Thymus (tissue), 11 donors: ENCODE measurements at regions not wholly inside any gene's neighbourhood (a gene's known extent, or its start where the extent isn't known, plus 50 kb on each side); places are given as distances from the start of the nearest gene placed in this dataset.
"Not testable (repeated sequence)": the region's sequence is repeated elsewhere in the genome, so short reads cannot be mapped to it uniquely, and the experiment has no call there.

ENCODE experiments used
- DNase-seq, 9 donors: peaks; one replicate each; pipeline ENCODE4 v3.0.0-alpha.2; 2013; ENCODE audit warnings: low spot score in 9 of 9, low read depth in 6 of 9, missing footprints in 1 of 9
- H3K27ac ChIP-seq, 2 donors: one replicate each; pipeline ENCODE4 v1.5.1; 2013; ENCODE audit warnings: control low read depth in 1 of 2, low read depth in 1 of 2, low read length in 1 of 2, mild to moderate bottlenecking in 1 of 2, moderate library complexity in 1 of 2
- H3K27me3 ChIP-seq, 2 donors: one replicate each; pipeline ENCODE4 v1.5.1; 2013; ENCODE audit warnings: low read length in 1 of 2; ENCODE audit not compliant: control insufficient read depth in 2 of 2, insufficient read depth in 1 of 2
- H3K36me3 ChIP-seq, 2 donors: one replicate each; pipeline ENCODE4 v1.5.1; 2013; ENCODE audit warnings: low read length in 1 of 2, mild to moderate bottlenecking in 1 of 2, moderate library complexity in 1 of 2; ENCODE audit not compliant: control insufficient read depth in 2 of 2, insufficient read depth in 2 of 2
- H3K4me1 ChIP-seq, 2 donors: one replicate each; pipeline ENCODE4 v1.5.1; 2013; ENCODE audit warnings: low read length in 2 of 2; ENCODE audit not compliant: control insufficient read depth in 2 of 2, insufficient read depth in 2 of 2
- H3K4me3 ChIP-seq, 2 donors: one replicate each; pipeline ENCODE4 v1.5.1; 2013; ENCODE audit warnings: low read length in 2 of 2, control low read depth in 1 of 2, mild to moderate bottlenecking in 1 of 2
- H3K9me3 ChIP-seq, 2 donors: one replicate each; pipeline ENCODE4 v1.5.1; 2013; ENCODE audit warnings: low read length in 1 of 2, mild to moderate bottlenecking in 1 of 2; ENCODE audit not compliant: control insufficient read depth in 2 of 2, insufficient read depth in 1 of 2
- WGBS: extraction: QIAGEN DNeasy Blood & Tissue Kit; methylation state at CpG from one replicate; pipeline ENCODE4 v1.1.7; 2013; 5-methylcytosine and 5-hydroxymethylcytosine counted together
- donor health status: healthy.

GRCh38 chr3:157589211-157589610 is 86.0 kb upstream of the VEPH1 start:
- no peak for DNase-seq
- Histone ChIP-seq H3K27ac (no peak overlapping the region), H3K9me3 (no peaks in the 10 kb centered on the region), H3K27me3 (no peaks in the 10 kb centered on the region), H3K4me3 (no peak overlapping the region), H3K36me3 (no peaks in the 10 kb centered on the region), H3K4me1 (no peaks in the 10 kb centered on the region)
- 86% methylated on average over 2 of the region's 2 CpGs for WGBS

DNA sequence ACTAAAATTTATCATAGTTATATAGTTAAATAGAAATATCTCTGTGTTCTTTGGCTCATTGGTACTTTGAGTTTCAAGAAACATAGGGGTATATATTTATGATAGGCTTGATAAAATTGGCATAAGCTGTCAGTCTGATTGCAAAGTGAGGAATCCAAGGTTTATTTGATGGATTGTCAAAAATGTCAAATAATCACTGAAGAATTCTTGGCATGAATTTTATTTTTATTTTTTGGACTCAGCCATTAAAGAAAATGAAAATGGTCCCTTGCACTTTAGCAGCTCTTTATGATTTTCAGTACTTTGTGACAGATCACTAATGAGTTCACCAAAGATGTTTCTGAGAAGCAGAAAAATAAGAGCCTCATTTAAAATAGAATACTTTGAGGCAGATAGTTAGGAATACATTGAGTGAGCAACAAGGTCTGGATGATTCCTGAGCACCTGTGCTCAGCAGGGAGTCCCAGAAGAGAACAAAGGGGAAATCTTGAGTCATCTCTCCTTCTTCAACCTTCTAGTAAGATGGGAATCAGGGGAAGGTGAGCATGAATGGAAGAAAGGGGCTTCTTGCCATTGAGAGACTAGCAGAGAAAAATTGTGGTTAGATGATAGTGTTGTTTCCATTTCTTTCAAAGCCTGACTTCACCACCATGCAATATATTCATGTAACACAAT is 85.3 kb upstream of the VEPH1 start:
- DNase-seq, result no peak
- Histone ChIP-seq H3K4me3 (no peak overlapping the region), H3K9me3 (no peaks in the 10 kb centered on the region), H3K27ac (no peak overlapping the region), H3K36me3 (no peaks in the 10 kb centered on the region), H3K4me1 (no peaks in the 10 kb centered on the region), H3K27me3 (no peaks in the 10 kb centered on the region)

DNA sequence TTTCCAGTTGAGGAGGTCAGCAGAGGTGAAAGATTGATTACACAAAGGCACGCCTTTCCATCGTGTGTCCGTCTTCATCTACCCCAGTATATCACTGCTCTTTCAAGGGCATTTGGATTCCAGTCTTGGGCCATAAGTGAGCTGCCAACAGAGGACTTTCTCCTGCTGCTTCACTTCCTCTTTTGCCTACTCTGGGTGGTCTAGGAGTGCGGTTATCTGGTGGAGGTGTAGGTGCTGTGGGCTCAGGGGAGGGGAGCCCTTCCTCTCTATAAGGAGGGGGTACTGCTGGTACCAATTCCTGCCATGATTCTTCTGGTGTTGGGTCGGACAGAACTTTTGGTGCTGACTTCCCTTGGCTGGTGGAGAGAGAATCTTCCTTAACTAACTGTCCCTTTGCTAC is 83.1 kb upstream of the VEPH1 start:
- no peak for DNase-seq
- WGBS, result 73% methylated on average over 5 of the region's 5 CpGs
- Histone ChIP-seq H3K36me3 (no peaks in the 10 kb centered on the region), H3K9me3 (no peaks in the 10 kb centered on the region), H3K27me3 (no peaks in the 10 kb centered on the region), H3K4me3 (no peak overlapping the region), H3K27ac (no peak overlapping the region), H3K4me1 (no peaks in the 10 kb centered on the region)

DNA sequence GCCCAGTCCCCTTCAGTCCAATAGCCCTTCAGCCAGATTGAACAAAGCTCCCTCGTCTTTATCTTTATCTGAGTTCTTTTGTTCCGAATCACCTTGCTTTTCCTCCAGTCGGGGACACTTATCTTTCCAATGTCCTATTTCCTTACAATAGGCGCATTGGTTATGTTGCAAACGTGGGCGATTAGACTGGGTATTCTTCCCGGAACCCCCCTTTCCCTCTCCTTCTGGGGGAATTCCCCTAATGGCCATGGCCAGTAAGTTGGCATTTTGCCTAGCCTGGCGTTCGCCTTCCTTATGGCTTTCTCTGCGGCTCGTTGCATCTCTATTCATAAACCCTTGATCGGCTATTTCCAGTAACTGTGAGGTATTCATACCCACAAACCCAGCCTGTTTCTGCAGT is 82.2 kb upstream of the VEPH1 start:
- no peaks in the 10 kb centered on the region for H3K9me3 ChIP-seq
- no peak overlapping the region for H3K27ac ChIP-seq
- no peaks in the 10 kb centered on the region for H3K36me3 ChIP-seq
- WGBS, result 98% methylated on average over 12 of the region's 12 CpGs
- H3K4me1 ChIP-seq, result no peaks in the 10 kb centered on the region
- H3K27me3 ChIP-seq, result no peaks in the 10 kb centered on the region
- no peak overlapping the region for H3K4me3 ChIP-seq
- no peak for DNase-seq

DNA sequence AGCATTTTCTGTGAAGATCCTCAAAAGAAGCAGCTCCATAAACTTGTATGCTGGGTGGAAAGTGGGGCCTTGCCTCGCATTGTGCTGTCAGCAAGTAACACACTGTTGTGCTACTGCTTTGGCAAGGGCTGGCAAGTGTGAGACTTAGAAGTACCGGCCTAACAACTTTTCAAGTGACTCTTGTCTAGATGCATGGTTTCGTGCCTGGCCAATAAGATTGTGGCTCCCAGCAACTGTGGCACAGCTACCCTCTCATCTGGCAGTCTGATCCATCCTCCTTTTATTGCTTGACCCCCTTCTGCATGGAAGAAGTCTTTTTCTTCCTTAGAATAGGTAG is 79.4 kb upstream of the VEPH1 start:
- H3K4me1 ChIP-seq, result no peaks in the 10 kb centered on the region
- no peak overlapping the region for H3K4me3 ChIP-seq
- H3K27ac ChIP-seq, result no peak overlapping the region
- no peaks in the 10 kb centered on the region for H3K36me3 ChIP-seq
- WGBS, result 97% methylated on average over 3 of the region's 3 CpGs
- no peaks in the 10 kb centered on the region for H3K9me3 ChIP-seq
- DNase-seq, result no peak
- H3K27me3 ChIP-seq, result no peaks in the 10 kb centered on the region

GRCh38 chr3:157581956-157582636 is 78.9 kb upstream of the VEPH1 start:
- H3K27me3 ChIP-seq, H3K4me3 ChIP-seq: not testable (repeated sequence)

DNA sequence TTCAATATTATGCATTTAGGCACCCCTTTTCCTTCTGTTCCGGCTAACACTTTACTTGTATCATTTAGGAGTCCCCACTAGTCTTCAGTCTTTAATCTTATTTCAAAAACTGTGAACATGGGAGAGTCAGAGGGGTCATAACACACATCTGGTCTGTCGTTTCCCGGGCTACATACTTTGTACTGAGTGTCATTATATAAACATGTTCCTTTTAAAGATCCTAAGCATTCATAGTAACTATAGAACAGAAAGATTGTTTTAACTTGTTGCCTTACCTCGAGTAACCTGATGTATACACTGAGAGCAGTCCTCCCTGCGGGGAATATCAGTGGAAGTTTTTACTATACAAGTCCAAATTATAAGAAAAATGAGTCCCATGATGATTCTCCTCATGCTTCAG is 78.2 kb upstream of the VEPH1 start:
- H3K27me3 ChIP-seq, result no peaks in the 10 kb centered on the region
- 92% methylated on average over 5 of the region's 5 CpGs for WGBS
- H3K9me3 ChIP-seq, result no peaks in the 10 kb centered on the region
- H3K4me1 ChIP-seq, result no peaks in the 10 kb centered on the region
- no peak overlapping the region for H3K27ac ChIP-seq
- DNase-seq, result no peak
- H3K36me3 ChIP-seq, result no peaks in the 10 kb centered on the region
- no peak overlapping the region for H3K4me3 ChIP-seq

More at GRCh38 chr3:157581956-157582636, 78.9 kb upstream of the VEPH1 start:
- H3K36me3 ChIP-seq, H3K27ac ChIP-seq, H3K9me3 ChIP-seq, DNase-seq, H3K4me1 ChIP-seq: not testable (repeated sequence)
- 88% methylated on average over 13 of the region's 13 CpGs for WGBS

DNA sequence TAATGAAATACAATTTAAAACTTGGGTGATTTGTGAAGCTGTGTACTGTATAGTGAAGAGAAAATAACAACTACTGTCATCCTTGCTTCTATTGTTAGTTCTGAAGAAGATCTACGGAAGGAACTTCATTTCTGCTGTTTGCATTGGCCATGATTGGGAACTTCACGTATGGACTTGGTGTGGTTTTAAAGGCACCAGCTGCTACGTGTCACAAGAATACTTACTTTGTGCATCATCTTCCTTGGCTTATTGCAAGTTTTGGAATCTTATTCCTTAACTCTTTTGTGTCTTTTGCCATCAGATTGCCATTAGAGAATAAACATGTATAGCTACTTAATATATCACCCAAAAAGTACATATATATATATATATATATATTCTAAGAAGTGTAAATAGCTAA is 75.0 kb upstream of the VEPH1 start:
- Histone ChIP-seq H3K4me1 (no peaks in the 10 kb centered on the region), H3K27me3 (no peaks in the 10 kb centered on the region), H3K9me3 (no peaks in the 10 kb centered on the region), H3K36me3 (no peaks in the 10 kb centered on the region), H3K4me3 (no peak overlapping the region), H3K27ac (no peak overlapping the region)
- WGBS, result 93% methylated on average over 3 of the region's 3 CpGs
- no peak for DNase-seq

GRCh38 chr3:157574531-157574930 is 71.3 kb upstream of the VEPH1 start:
- Histone ChIP-seq H3K4me1 (no peaks in the 10 kb centered on the region), H3K27me3 (no peaks in the 10 kb centered on the region), H3K27ac (no peak overlapping the region), H3K36me3 (no peaks in the 10 kb centered on the region), H3K4me3 (no peak overlapping the region), H3K9me3 (no peaks in the 10 kb centered on the region)
- 87% methylated on average over 3 of the region's 3 CpGs for WGBS
- DNase-seq, result no peak
